Sigmoid colon (tissue), 6 donors: ENCODE measurements at regions not wholly inside any gene's neighbourhood (a gene's known extent, or its start where the extent isn't known, plus 50 kb on each side); places are given as distances from the start of the nearest gene placed in this dataset.
A peak's percentile ranks its signal among the peaks of the same experiment; 100 is the strongest.

Experiments used
- DNase-seq: peaks from one replicate; pipeline ENCODE4 v3.0.0-alpha.2; 2019
- H3K27ac ChIP-seq, 4 donors: fragments of 200-600 bp; sonication (generic); one replicate each; pipeline ENCODE4 v1.5.1; 2016 to 2019; ENCODE audit warnings: mild to moderate bottlenecking in 1 of 4
- H3K27me3 ChIP-seq, 3 donors: fragments of 200-600 bp; sonication (generic); one replicate each; pipeline ENCODE4 v1.5.1; 2019; ENCODE audit warnings: mild to moderate bottlenecking in 1 of 3
- H3K36me3 ChIP-seq, 4 donors: fragments of 200-600 bp; sonication (generic); one replicate each; pipeline ENCODE4 v1.5.1; 2016 to 2019
- H3K4me1 ChIP-seq, 4 donors: fragments of 200-600 bp; sonication (generic); one replicate each; pipeline ENCODE4 v1.5.1; 2017 to 2019
- H3K4me3 ChIP-seq, 4 donors: fragments of 200-600 bp; sonication (generic); one replicate each; pipeline ENCODE4 v1.5.1; 2017 to 2019; ENCODE audit warnings: mild to moderate bottlenecking in 2 of 4, moderate library complexity in 1 of 4
- H3K9me3 ChIP-seq, 4 donors: fragments of 200-600 bp in 3 of 4; sonication (generic) in 3 of 4; one replicate each; pipeline versions ENCODE4 v1.5.1 to v1.6.1; 2013 to 2019
- EP300 ChIP-seq, 4 donors: sonication (generic); formaldehyde crosslinking; IDR thresholded peaks; one replicate each; pipeline ENCODE4 v1.6.1; 2017; ENCODE audit warnings: antibody characterized with exemption in 4 of 4
- POLR2A ChIP-seq, 2 donors: fragments of 450-650 bp; IDR thresholded peaks; one replicate each; pipeline ENCODE4 v1.6.1; 2016; ENCODE audit warnings: antibody characterized with exemption in 2 of 2, mild to moderate bottlenecking in 2 of 2, moderate library complexity in 2 of 2
- POLR2AphosphoS5 ChIP-seq, 4 donors: sonication (generic); formaldehyde crosslinking; IDR thresholded peaks; one replicate each; pipeline ENCODE4 v1.6.1; 2017; ENCODE audit warnings: antibody characterized with exemption in 4 of 4
- WGBS, 2 donors: extraction: QIAGEN DNeasy Blood & Tissue Kit; methylation state at CpG; one replicate each; pipeline ENCODE4 v1.1.7; 2013; 5-methylcytosine and 5-hydroxymethylcytosine counted together
- intact Hi-C: fragments of 100-400 bp; cut with DNase I; formaldehyde crosslinking; loops from one replicate; pipeline ENCODE4 v1.15.1; 2023
- TF ChIP-seq, protein P1 (sequence below), 4 experiments: fragments of 450-650 bp in 3 of 4; fragments of 200-600 bp in 1 of 4; IDR thresholded peaks; one replicate each; pipeline ENCODE4 v1.5.1; 2016 to 2019; ENCODE audit warnings: antibody characterized with exemption in 4 of 4, mild to moderate bottlenecking in 3 of 4, moderate library complexity in 2 of 4
- donor health status: healthy with polysubstance abuse.
- donor health status: healthy.

DNA sequence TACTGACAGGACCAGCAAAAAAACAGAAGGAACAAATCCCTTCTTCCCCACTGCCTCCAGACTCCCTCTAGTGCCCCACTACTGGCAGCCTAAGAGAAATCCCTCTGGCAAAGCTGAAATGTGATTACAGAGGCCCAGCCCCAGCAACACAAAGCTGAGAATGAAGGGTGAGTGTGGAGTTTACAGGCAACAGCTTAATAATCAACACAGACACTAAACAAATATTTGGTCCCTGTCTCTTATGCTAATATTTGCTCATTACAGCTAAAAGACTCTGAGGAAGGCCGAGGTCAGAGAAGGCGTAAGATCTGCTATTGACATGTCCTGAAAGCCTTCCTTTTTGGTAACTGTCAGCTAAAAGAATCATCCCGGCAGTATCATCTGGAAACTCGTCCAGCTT lies 308.5 kb upstream of the RASGRP1 start:
- no peak overlapping the region for H3K4me3 ChIP-seq
- peak overlapping the region in 1 of 4 donors; percentile 10 for H3K27ac ChIP-seq
- H3K4me1 ChIP-seq, result peaks cover 0 to 8% (median 5%) of the 10 kb centered on the region in 4 donors
- 57 to 75% methylated on average over 4 of the region's 4 CpGs for WGBS, 2 donors
- TF ChIP-seq EP300 (IDR thresholded peaks at IDR 0.05), result no peak
- TF ChIP-seq, protein P1, sequence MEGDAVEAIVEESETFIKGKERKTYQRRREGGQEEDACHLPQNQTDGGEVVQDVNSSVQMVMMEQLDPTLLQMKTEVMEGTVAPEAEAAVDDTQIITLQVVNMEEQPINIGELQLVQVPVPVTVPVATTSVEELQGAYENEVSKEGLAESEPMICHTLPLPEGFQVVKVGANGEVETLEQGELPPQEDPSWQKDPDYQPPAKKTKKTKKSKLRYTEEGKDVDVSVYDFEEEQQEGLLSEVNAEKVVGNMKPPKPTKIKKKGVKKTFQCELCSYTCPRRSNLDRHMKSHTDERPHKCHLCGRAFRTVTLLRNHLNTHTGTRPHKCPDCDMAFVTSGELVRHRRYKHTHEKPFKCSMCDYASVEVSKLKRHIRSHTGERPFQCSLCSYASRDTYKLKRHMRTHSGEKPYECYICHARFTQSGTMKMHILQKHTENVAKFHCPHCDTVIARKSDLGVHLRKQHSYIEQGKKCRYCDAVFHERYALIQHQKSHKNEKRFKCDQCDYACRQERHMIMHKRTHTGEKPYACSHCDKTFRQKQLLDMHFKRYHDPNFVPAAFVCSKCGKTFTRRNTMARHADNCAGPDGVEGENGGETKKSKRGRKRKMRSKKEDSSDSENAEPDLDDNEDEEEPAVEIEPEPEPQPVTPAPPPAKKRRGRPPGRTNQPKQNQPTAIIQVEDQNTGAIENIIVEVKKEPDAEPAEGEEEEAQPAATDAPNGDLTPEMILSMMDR (IDR thresholded peaks at IDR 0.05), result no peak
- TF ChIP-seq POLR2A (IDR thresholded peaks at IDR 0.05), result no peak
- no peak for TF ChIP-seq POLR2AphosphoS5 (IDR thresholded peaks at IDR 0.05)
- no peaks in the 10 kb centered on the region for H3K27me3 ChIP-seq
- no peaks in the 10 kb centered on the region for H3K36me3 ChIP-seq
- intact Hi-C loops, result no loop called here
- H3K9me3 ChIP-seq, result no peaks in the 10 kb centered on the region
- DNase-seq, result no peak

DNA sequence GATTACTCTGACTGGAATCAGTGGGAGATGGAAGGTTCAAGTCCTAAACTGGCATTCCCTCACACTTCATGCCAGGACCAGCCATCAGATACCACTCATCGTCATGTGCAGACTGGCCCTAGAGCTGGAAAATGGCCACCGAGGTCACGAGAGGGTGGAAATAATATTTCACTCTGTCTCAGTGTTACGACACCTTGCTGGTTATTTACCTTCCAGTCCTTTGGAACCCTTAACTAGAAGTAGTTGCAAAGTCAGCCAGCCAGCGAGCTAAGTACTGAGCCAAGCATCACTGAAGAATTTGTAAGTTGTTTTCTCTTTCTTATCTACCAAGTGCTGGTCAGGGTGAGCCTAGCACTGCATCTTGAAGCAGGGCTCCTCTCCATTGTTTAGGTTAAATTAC lies 309.9 kb upstream of the RASGRP1 start:
- 90 to 95% methylated on average over 5 of the region's 5 CpGs for WGBS, 2 donors
- Histone ChIP-seq H3K36me3 (no peaks in the 10 kb centered on the region), H3K27me3 (no peaks in the 10 kb centered on the region), H3K27ac (no peak overlapping the region), H3K4me3 (no peak overlapping the region), H3K9me3 (no peaks in the 10 kb centered on the region), H3K4me1 (peaks cover 0 to 15% (median 8%) of the 10 kb centered on the region in 4 donors)
- intact Hi-C loops, result no loop called here
- no peak for DNase-seq
- TF ChIP-seq POLR2AphosphoS5 (IDR thresholded peaks at IDR 0.05) (no peak), EP300 (IDR thresholded peaks at IDR 0.05) (no peak), POLR2A (IDR thresholded peaks at IDR 0.05) (no peak)
- TF ChIP-seq, protein P1 (IDR thresholded peaks at IDR 0.05), result no peak

DNA sequence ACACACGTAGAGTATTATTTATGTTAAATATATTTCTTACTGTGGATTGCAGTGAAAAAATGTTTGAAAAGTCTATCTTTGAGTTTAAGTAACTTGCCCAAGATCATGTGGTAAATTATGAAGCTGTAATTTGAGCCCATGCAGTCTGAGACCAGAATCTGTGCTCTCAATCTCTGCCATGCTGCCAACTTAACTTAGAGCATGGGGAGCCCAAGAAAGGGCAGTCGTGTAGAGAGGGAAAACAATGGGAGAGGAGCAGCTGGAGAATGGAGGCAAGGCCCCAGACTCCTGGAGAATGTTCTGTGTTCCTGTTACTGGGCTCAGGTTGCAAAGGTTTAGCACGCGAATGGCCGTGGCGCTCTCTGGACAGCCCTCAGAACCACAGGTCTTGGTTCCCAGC lies 311.6 kb upstream of the RASGRP1 start:
- whole genome bisulfite sequencing, 2 donors, result 94 to 96% methylated on average over 6 of the region's 6 CpGs
- no peaks in the 10 kb centered on the region for H3K9me3 ChIP-seq
- intact Hi-C loops, result no loop called here
- H3K4me1 ChIP-seq, result peaks cover 0 to 22% (median 10%) of the 10 kb centered on the region in 4 donors
- no peak overlapping the region for H3K4me3 ChIP-seq
- no peaks in the 10 kb centered on the region for H3K27me3 ChIP-seq
- H3K36me3 ChIP-seq, result no peaks in the 10 kb centered on the region
- no peak for DNase-seq
- H3K27ac ChIP-seq, result no peak overlapping the region
- TF ChIP-seq POLR2AphosphoS5 (IDR thresholded peaks at IDR 0.05) (no peak), POLR2A (IDR thresholded peaks at IDR 0.05) (no peak)
- TF ChIP-seq, protein P1 (IDR thresholded peaks at IDR 0.05), result no peak

DNA sequence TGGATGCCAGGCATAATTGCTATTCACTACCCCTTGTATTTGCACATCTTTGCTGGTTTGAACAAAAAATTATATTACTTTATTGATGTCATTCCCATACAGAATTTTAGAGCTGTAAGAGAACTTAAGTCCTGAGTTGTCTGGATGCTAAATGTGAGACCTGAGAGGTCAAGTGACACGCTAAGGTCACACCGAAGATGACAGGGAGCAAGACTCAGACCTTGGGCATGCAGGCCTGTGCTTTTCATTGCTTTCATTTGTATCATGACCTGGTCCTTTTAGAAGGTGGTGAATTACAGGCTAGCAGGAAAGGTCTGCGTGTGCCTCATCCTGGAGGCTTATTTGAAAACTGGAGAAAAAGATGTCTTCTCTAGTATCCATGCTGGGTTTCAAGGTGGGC lies 312.0 kb upstream of the RASGRP1 start:
- H3K4me3 ChIP-seq, result no peak overlapping the region
- DNase-seq, result no peak
- H3K27me3 ChIP-seq, result no peaks in the 10 kb centered on the region
- 94% methylated on average over 3 of the region's 3 CpGs for WGBS, 2 donors
- TF ChIP-seq POLR2AphosphoS5 (IDR thresholded peaks at IDR 0.05) (no peak), EP300 (IDR thresholded peaks at IDR 0.05) (no peak), POLR2A (IDR thresholded peaks at IDR 0.05) (no peak)
- TF ChIP-seq, protein P1 (IDR thresholded peaks at IDR 0.05), result no peak
- H3K27ac ChIP-seq, result no peak overlapping the region
- H3K36me3 ChIP-seq, result no peaks in the 10 kb centered on the region
- no peaks in the 10 kb centered on the region for H3K9me3 ChIP-seq
- intact Hi-C loops, result no loop called here
- H3K4me1 ChIP-seq, result peaks cover 0 to 22% (median 10%) of the 10 kb centered on the region in 4 donors

DNA sequence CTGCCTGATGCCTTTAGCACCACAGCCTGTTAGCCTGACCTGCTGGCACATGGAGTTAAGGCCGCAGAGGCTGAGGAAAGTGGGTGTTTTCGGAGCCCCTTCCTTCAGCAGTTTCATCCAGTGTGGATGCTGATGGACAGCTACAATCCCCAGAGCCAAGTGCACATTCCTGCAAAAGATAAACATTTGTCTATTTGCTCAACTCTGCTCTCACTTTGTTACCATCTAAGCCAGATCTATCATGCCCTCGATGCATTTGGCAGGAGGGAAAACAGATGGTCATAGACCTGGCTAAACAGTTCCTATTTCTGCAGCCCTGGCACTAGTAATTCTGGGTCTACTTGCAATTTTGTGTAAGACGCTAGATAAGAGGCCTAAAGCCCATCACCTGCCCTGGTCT lies 312.9 kb upstream of the RASGRP1 start:
- H3K27ac ChIP-seq, result peak overlapping the region in 1 of 4 donors; percentile 14
- peaks cover 0 to 28% (median 12%) of the 10 kb centered on the region in 4 donors for H3K4me1 ChIP-seq
- DNase-seq, result no peak
- TF ChIP-seq, protein P1 (IDR thresholded peaks at IDR 0.05), result no peak
- TF ChIP-seq EP300 (IDR thresholded peaks at IDR 0.05) (no peak), POLR2A (IDR thresholded peaks at IDR 0.05) (no peak), POLR2AphosphoS5 (IDR thresholded peaks at IDR 0.05) (no peak)
- H3K9me3 ChIP-seq, result no peaks in the 10 kb centered on the region
- H3K4me3 ChIP-seq, result no peak overlapping the region
- intact Hi-C loops, result no loop called here
- no peaks in the 10 kb centered on the region for H3K36me3 ChIP-seq
- WGBS, 2 donors, result 68 to 74% methylated on average over 4 of the region's 4 CpGs
- no peaks in the 10 kb centered on the region for H3K27me3 ChIP-seq
